ENCODE measurements at regions not wholly inside any gene's neighbourhood (a gene's known extent, or its start where the extent isn't known, plus 50 kb on each side); places are given as distances from the start of the nearest gene placed in this dataset.
"Not testable (repeated sequence)": the region's sequence is repeated elsewhere in the genome, so short reads cannot be mapped to it uniquely, and the experiment has no call there.

GRCh38 chr5:98243972-98244371 is 529.5 kb upstream of the RGMB start:
- DNase-seq, result no peak

- no peak for DNase-seq
Measured at GRCh38 chr5:98248949-98249348, 524.5 kb upstream of the RGMB start.

- no peak for DNase-seq
Measured at GRCh38 chr5:98258939-98259338, 514.5 kb upstream of the RGMB start.

- no peak for DNase-seq
Measured at GRCh38 chr5:98259595-98259994, 513.9 kb upstream of the RGMB start.

GRCh38 chr5:98263084-98263483 is 510.4 kb upstream of the RGMB start:
- DNase-seq, result no peak

- no peak for DNase-seq
Measured at GRCh38 chr5:98268162-98268860, 505.2 kb upstream of the RGMB start.

GRCh38 chr5:98275980-98276379 is 497.5 kb upstream of the RGMB start:
- DNase-seq, result no peak

- no peak for DNase-seq
Measured at GRCh38 chr5:98282521-98282920, 490.9 kb upstream of the RGMB start.

GRCh38 chr5:98292496-98292895 is 481.0 kb upstream of the RGMB start:
- DNase-seq, result no peak

GRCh38 chr5:98296426-98296825 is 477.0 kb upstream of the RGMB start:
- DNase-seq, result no peak

GRCh38 chr5:98299435-98299834 is 474.0 kb upstream of the RGMB start:
- no peak for DNase-seq

- no peak for DNase-seq
Measured at GRCh38 chr5:98301547-98301946, 471.9 kb upstream of the RGMB start.

GRCh38 chr5:98307811-98308210 is 465.7 kb upstream of the RGMB start:
- DNase-seq, result no peak

GRCh38 chr5:98308231-98308630 is 465.2 kb upstream of the RGMB start:
- DNase-seq, result no peak

- no peak for DNase-seq
Measured at GRCh38 chr5:98308960-98309359, 464.5 kb upstream of the RGMB start.

- DNase-seq, result no peak
Measured at GRCh38 chr5:98309785-98310598, 463.5 kb upstream of the RGMB start.

GRCh38 chr5:98314292-98314691 is 459.2 kb upstream of the RGMB start:
- DNase-seq, result no peak

GRCh38 chr5:98318386-98318785 is 455.1 kb upstream of the RGMB start:
- no peak for DNase-seq

- DNase-seq, result no peak
Measured at GRCh38 chr5:98319299-98320011, 454.0 kb upstream of the RGMB start.

- DNase-seq, result no peak
Measured at GRCh38 chr5:98320343-98320742, 453.1 kb upstream of the RGMB start.

GRCh38 chr5:98321361-98321760 is 452.1 kb upstream of the RGMB start:
- DNase-seq, result no peak

GRCh38 chr5:98325187-98325586 is 448.3 kb upstream of the RGMB start:
- DNase-seq, result not testable (repeated sequence)

GRCh38 chr5:98328015-98328414 is 445.4 kb upstream of the RGMB start:
- DNase-seq, result no peak

- no peak for DNase-seq
Measured at GRCh38 chr5:98330871-98331270, 442.6 kb upstream of the RGMB start.

Measured in stimulated activated CD4-positive, alpha-beta T cell treated with anti-CD3 and anti-CD28 coated beads, Interleukin-4, amount 100 ng/mL, for 24 hours (primary cell).